Heart right ventricle (tissue), 16 donors: ENCODE measurements at regions not wholly inside any gene's neighbourhood (a gene's known extent, or its start where the extent isn't known, plus 50 kb on each side); places are given as distances from the start of the nearest gene placed in this dataset.

Source experiments
- ATAC-seq, 8 donors: fragments of 200-7000 bp; cut with Tn5 transposase; one replicate each; pipeline ENCODE4 v1.9.1; 2020; ENCODE audit warnings: mild to moderate bottlenecking in 8 of 8, moderate library complexity in 8 of 8, moderate number of reproducible peaks in 1 of 8
- DNase-seq, 2 donors: peaks; one replicate each; pipeline ENCODE4 v3.0.0-alpha.2; 2020
- H3K27ac ChIP-seq, 10 donors: fragments of 200-600 bp; sonication (generic) in 2 of 10; one replicate each; pipeline versions ENCODE4 v1.5.0 to v1.8.0; 2020 to 2022; ENCODE audit warnings: mild to moderate bottlenecking in 3 of 10
- H3K27me3 ChIP-seq, 7 donors: fragments of 200-600 bp; one replicate each; pipeline ENCODE4 v1.8.0; 2021 to 2022; ENCODE audit warnings: mild to moderate bottlenecking in 2 of 7
- H3K36me3 ChIP-seq, 9 donors: fragments of 200-600 bp; sonication (generic) in 1 of 9; one replicate each; pipeline versions ENCODE4 v1.5.0 to v1.8.0; 2020 to 2022; ENCODE audit warnings: mild to moderate bottlenecking in 2 of 9
- H3K4me1 ChIP-seq, 9 donors: fragments of 200-600 bp; sonication (generic) in 1 of 9; one replicate each; pipeline versions ENCODE4 v1.5.0 to v1.8.0; 2020 to 2022; ENCODE audit warnings: mild to moderate bottlenecking in 4 of 9
- H3K4me3 ChIP-seq, 10 donors: fragments of 200-600 bp; sonication (generic) in 2 of 10; one replicate each; pipeline versions ENCODE4 v1.5.0 to v1.8.0; 2020 to 2022; ENCODE audit warnings: mild to moderate bottlenecking in 7 of 10, moderate library complexity in 2 of 10
- H3K9me3 ChIP-seq, 11 donors: fragments of 200-600 bp in 10 of 11; sonication (generic) in 2 of 11; one replicate each; pipeline versions ENCODE4 v1.5.0 to v1.8.0; 2013 to 2022; ENCODE audit warnings: mild to moderate bottlenecking in 2 of 11, control low read depth in 1 of 11, moderate library complexity in 1 of 11
- CTCF ChIP-seq, 9 donors: fragments of 200-600 bp; sonication (generic) in 2 of 9; IDR thresholded peaks; one replicate each; pipeline versions ENCODE4 v1.5.0 to v1.8.0; 2021 to 2022; ENCODE audit warnings: antibody characterized with exemption in 9 of 9, mild to moderate bottlenecking in 5 of 9, moderate library complexity in 1 of 9
- WGBS, 2 donors: extraction: QIAGEN DNeasy Blood & Tissue Kit; methylation state at CpG; one replicate each; pipeline ENCODE4 v1.1.7; 2013; ENCODE audit warnings: inconsistent platforms in 1 of 2; 5-methylcytosine and 5-hydroxymethylcytosine counted together
- intact Hi-C, 10 donors: fragments of 100-400 bp; cut with DNase I; formaldehyde crosslinking; loops; one replicate each; pipeline versions ENCODE4 v1.11.1 to v1.14.2; 2022
- donor health status: Arrhythmogenic right ventricular cardiomyopathy.
- donor health status: ischemic (EF 13 %, LVEDD 7.1; RV severe dilation, severe dysfunction).
- donor health status: healthy with polysubstance abuse.
- donor health status: DM: no; HTN: yes; CAD: no.
- donor health status: DM: no; HTN: no; CAD: no.
- donor health status: ischemic (EF 25% LVEDD 6.9; RV normal size, moderate dysfunction).
- donor health status: ischemic (EF 25% LVEDD 5.7; RV mildly dilated, moderate dysfunction).
- donor health status: healthy.
- donor health status: DM: yes; HTN: yes; CAD: no.
- donor health status: Ischemic cardiomyopathy.
- donor health status: ischemic (EF 35%, LVEDD 5.7; RV mildly dilated, moderate dysfunction).
- donor health status: nonischemic (EF 11% LVEDD 7.7; RV severe dilation, severe dysfunction).
- donor health status: DM: yes; HTN: yes; CAD: no.
- donor health status: PGD.
- donor health status: ischemic (EF 29% LVEDD 5.4; RV normal size, mild dysfunction).
- donor health status: nonischemic (EF 23%, LVEDD 6.1; RV moderate dilation, normal function).

- peak in 1 of 8 donors; percentile 6 for ATAC-seq
- Histone ChIP-seq H3K4me1 (peaks cover 0 to 16% (median 8%) of the 10 kb centered on the region in 9 donors), H3K4me3 (no peak overlapping the region), H3K27ac (peak overlapping the region in 5 of 10 donors; percentile 6 to 48 (median 19)), H3K27me3 (no peaks in the 10 kb centered on the region), H3K9me3 (no peaks in the 10 kb centered on the region), H3K36me3 (no peaks in the 10 kb centered on the region)
- no peak for TF ChIP-seq CTCF (IDR thresholded peaks at IDR 0.05)
- WGBS, 2 donors, result 0% methylated on average over 1 of the region's 1 CpG
- intact Hi-C loops, result no loop called here
- DNase-seq, result no peak
These were observed 102.4 kb downstream of the NR1D2 start for GRCh38 chr3:24047513-24047912.

- TF ChIP-seq CTCF (IDR thresholded peaks at IDR 0.05), result no peak
- Histone ChIP-seq H3K27ac (no peak overlapping the region), H3K9me3 (no peaks in the 10 kb centered on the region), H3K27me3 (no peaks in the 10 kb centered on the region), H3K36me3 (no peaks in the 10 kb centered on the region), H3K4me3 (no peak overlapping the region), H3K4me1 (peaks cover 0 to 16% (median 0%) of the 10 kb centered on the region in 9 donors)
- 59 to 60% methylated on average over 1 of the region's 1 CpG for WGBS, 2 donors
- no peak for DNase-seq
- intact Hi-C loops, result no loop called here
- ATAC-seq, result peak in 4 of 8 donors; percentile 55 to 72 (median 66)
These were observed 103.8 kb downstream of the NR1D2 start for GRCh38 chr3:24048843-24049242.

DNA sequence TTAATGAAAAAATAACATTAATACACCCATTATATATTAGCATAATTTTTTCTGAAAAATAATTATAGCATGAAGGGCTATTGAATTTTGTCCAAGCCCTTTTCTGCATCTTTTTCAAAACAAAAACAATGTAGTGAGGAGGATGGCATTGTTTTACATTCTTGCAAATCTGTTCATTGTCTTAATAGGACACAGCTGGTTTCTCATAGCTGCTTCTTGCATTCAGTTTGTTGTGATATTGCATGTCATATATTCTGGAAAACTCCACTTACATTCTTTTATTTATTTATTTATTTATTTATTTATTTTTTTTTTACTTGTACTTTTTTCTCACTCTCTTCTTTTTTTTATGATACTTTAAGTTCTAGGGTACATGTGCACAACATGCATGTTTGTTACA is 107.4 kb downstream of the NR1D2 start:
- ATAC-seq (no peak), DNase-seq (no peak)
- intact Hi-C loops, result no loop called here
- Histone ChIP-seq H3K36me3 (no peaks in the 10 kb centered on the region), H3K4me3 (no peak overlapping the region), H3K27ac (no peak overlapping the region), H3K27me3 (no peaks in the 10 kb centered on the region), H3K4me1 (peaks cover 0 to 14% (median 0%) of the 10 kb centered on the region in 9 donors), H3K9me3 (peaks cover 0 to 3% (median 0%) of the 10 kb centered on the region in 11 donors)
- no peak for TF ChIP-seq CTCF (IDR thresholded peaks at IDR 0.05)

DNA sequence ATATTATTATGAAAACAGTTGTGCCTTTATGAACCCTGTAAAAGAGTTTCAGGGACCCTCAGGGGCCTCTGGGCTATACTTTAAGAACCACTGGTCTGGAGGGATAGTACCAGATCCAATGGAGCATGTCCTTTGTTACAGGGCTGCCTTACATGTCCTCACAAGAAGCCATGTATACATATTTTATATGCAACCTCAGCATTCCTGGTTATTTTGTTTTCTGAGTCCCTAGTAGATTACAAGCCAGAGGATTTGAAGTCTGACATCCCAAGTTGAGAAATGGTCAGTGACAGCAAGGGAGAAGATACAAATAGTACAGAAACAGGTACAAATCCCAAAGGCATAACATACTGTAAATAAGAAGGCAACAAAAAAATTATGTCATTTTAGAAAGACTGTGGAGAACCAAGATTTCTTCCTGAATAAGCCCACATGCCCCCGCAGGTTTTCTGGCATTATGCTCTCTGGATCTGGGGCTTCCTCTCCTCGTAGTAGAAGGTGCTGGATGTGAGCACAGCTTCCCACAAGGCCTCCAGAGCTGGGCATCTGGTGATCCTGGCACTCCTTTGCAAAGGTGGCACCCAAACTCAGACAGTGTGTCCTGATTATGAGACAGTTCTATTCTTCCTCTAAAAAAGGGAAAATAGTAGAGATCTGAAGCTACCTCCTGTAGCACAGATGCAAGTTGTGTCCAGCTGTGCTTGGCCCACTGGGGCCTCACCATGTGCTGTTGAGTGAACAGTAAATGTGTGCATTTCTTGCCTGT is 114.0 kb downstream of the NR1D2 start:
- WGBS, 2 donors, result 80% methylated on average over 2 of the region's 2 CpGs
- intact Hi-C loops, result no loop called here
- no peaks in the 10 kb centered on the region for H3K36me3 ChIP-seq
- peak in 1 of 8 donors; percentile 33 for ATAC-seq
- DNase-seq, result no peak
- peaks cover 0 to 14% (median 0%) of the 10 kb centered on the region in 9 donors for H3K4me1 ChIP-seq
- no peak overlapping the region for H3K4me3 ChIP-seq
- H3K27me3 ChIP-seq, result no peaks in the 10 kb centered on the region
- H3K9me3 ChIP-seq, result peaks cover 0 to 3% (median 0%) of the 10 kb centered on the region in 11 donors
- H3K27ac ChIP-seq, result peak overlapping the region in 1 of 10 donors; percentile 45
- no peak for TF ChIP-seq CTCF (IDR thresholded peaks at IDR 0.05)
